ENCODE measurements at regions not wholly inside any gene's neighbourhood (a gene's known extent, or its start where the extent isn't known, plus 50 kb on each side); places are given as distances from the start of the nearest gene placed in this dataset.

- no peak overlapping the region for H3K4ac ChIP-seq (ENCODE audit: low read depth, low read length)
- H3K4me3 ChIP-seq (ENCODE audit: insufficient read depth, low read depth, low read length) = no peak overlapping the region
- no peak overlapping the region for H2BK20ac ChIP-seq (ENCODE audit: low read depth, low read length)
- no peak overlapping the region for H3K23ac ChIP-seq (ENCODE audit: low read depth, low read length)
- H4K20me1 ChIP-seq (ENCODE audit: insufficient read depth, low read length) = no peaks in the 10 kb centered on the region
- H3K36me3 ChIP-seq (ENCODE audit: control insufficient read depth, insufficient read depth, low read length) = no peaks in the 10 kb centered on the region
- peaks cover 13% of the 10 kb centered on the region; the same call in 1 of the 2 replicates for H3K9me3 ChIP-seq (ENCODE audit: control insufficient read depth, insufficient read depth, low read length)
- H2AK9ac ChIP-seq (replicated peaks; ENCODE audit: low read depth, low read length, poor library complexity) = no peak overlapping the region
- POLR2A ChIA-PET (ENCODE audit: unreplicated experiment) = no interaction called here
- no peak for DNase-seq
- no peak overlapping the region for H3K18ac ChIP-seq (ENCODE audit: low read depth, low read length)
- no peak for ATAC-seq (ENCODE audit: low read depth)
- dilution Hi-C loops (cut with HindIII; ENCODE audit: low sequenced_read_pairs, unreplicated experiment) = no loop called here
- H3K27me3 ChIP-seq (ENCODE audit: control insufficient read depth, insufficient read depth, low read length) = no peaks in the 10 kb centered on the region
- no peak overlapping the region for H4K91ac ChIP-seq (ENCODE audit: insufficient read depth, low read depth, low read length)
- CTCF ChIA-PET = no interaction called here
- H2AK5ac ChIP-seq (ENCODE audit: low read depth, low read length) = no peak overlapping the region
- in situ Hi-C loops (cut with MboI; ENCODE audit: low sequenced_read_pairs) = no loop called here
- H2BK5ac ChIP-seq (ENCODE audit: low read depth, low read length, poor library complexity, severe bottlenecking) = no peak overlapping the region
- H4K5ac ChIP-seq (ENCODE audit: low read depth, low read length) = no peak overlapping the region
- H3K4me1 ChIP-seq (ENCODE audit: control insufficient read depth, insufficient read depth, low read length) = no peaks in the 10 kb centered on the region
- no peaks in the 10 kb centered on the region for H3K9me1 ChIP-seq (ENCODE audit: insufficient read depth, low read length)
- no CpG with 5 or more reads among the region's 1 CpG for WGBS, 2 experiments (ENCODE audit: extremely low coverage in 2 of 2, insufficient read length in 1 of 2)
- H2BK120ac ChIP-seq (ENCODE audit: low read depth, low read length) = no peak overlapping the region
- H3K4me2 ChIP-seq (ENCODE audit: low read depth, low read length) = no peak overlapping the region
- TF ChIP-seq POLR2A (IDR thresholded peaks at IDR 0.05; ENCODE audit: low read depth, low read length) = no peak
- no peak for TF ChIP-seq BHLHE40 (IDR thresholded peaks at IDR 0.05; ENCODE audit: low read depth, low read length)
- no peak for TF ChIP-seq FOS (IDR thresholded peaks at IDR 0.05; ENCODE audit: low read depth, low read length)
- no peak for TF ChIP-seq NFE2L2 (IDR thresholded peaks at IDR 0.05; ENCODE audit: low read depth, low read length)
- no peak for TF ChIP-seq CEBPB (IDR thresholded peaks at IDR 0.05; ENCODE audit: low read depth, low read length)
- TF ChIP-seq SMC3 (IDR thresholded peaks at IDR 0.05; ENCODE audit: low read depth, low read length) = no peak
- TF ChIP-seq RAD21 (IDR thresholded peaks at IDR 0.05; ENCODE audit: low read length) = no peak
- no peak for TF ChIP-seq CHD1 (IDR thresholded peaks at IDR 0.05; ENCODE audit: low read depth, low read length)
- no peak for TF ChIP-seq USF2 (IDR thresholded peaks at IDR 0.05; ENCODE audit: low read depth, low read length)
- TF ChIP-seq ELK1 (IDR thresholded peaks at IDR 0.05; ENCODE audit: borderline replicate concordance, low read depth, low read length) = no peak
- TF ChIP-seq MAZ (IDR thresholded peaks at IDR 0.05; ENCODE audit: borderline replicate concordance, low read depth, low read length) = no peak
- no peak for TF ChIP-seq RFX5 (IDR thresholded peaks at IDR 0.05; ENCODE audit: low read depth, low read length)
- TF ChIP-seq RCOR1 (IDR thresholded peaks at IDR 0.05; ENCODE audit: insufficient replicate concordance, low read length) = no peak
- TF ChIP-seq CTCF (conservative IDR thresholded peaks at IDR 0.05; ENCODE audit: low read depth, low read length) = no peak
- TF ChIP-seq MAFK (IDR thresholded peaks at IDR 0.05; ENCODE audit: low read depth, low read length) = no peak
- no peak for TF ChIP-seq MXI1 (IDR thresholded peaks at IDR 0.05; ENCODE audit: borderline replicate concordance, low read depth, low read length)
- H3K79me1 ChIP-seq (ENCODE audit: low read depth in 1 of 2, low read length in 2 of 2) = no peaks in the 10 kb centered on the region
- H3K27ac ChIP-seq (ENCODE audit: insufficient read depth, low read length) = no peak overlapping the region
- H2AFZ ChIP-seq (replicated peaks; ENCODE audit: low read length, poor library complexity) = no peak overlapping the region
- no TSS peak for BruUV-seq (replicated peaks)
- intact Hi-C loops (cut with micrococcal nuclease) = no loop called here
- no peak overlapping the region for H3K14ac ChIP-seq (replicated peaks; ENCODE audit: low read depth, low read length)
- H3K9ac ChIP-seq (ENCODE audit: low read depth, low read length) = no peak overlapping the region
- no peak overlapping the region for H4K8ac ChIP-seq (ENCODE audit: low read depth in 2 of 2, low read length in 2 of 2)
- no peak overlapping the region for H2BK15ac ChIP-seq (ENCODE audit: low read depth, low read length)
- no peak overlapping the region for H3K56ac ChIP-seq (ENCODE audit: extremely low read depth, insufficient read depth, low read length)
Observed at GRCh38 chr7:144955422-144955821, 119.6 kb upstream of the TPK1 start.

Measured in IMR-90 (cell line).